HuH-7 (cell line): ENCODE measurements at regions not wholly inside any gene's neighbourhood (a gene's known extent, or its start where the extent isn't known, plus 50 kb on each side); places are given as distances from the start of the nearest gene placed in this dataset.
"Not testable (repeated sequence)": the region's sequence is repeated elsewhere in the genome, so short reads cannot be mapped to it uniquely, and the experiment has no call there.

Experiments
- DNase-seq: peaks from one replicate; pipeline ENCODE4 v3.0.0; 2011; ENCODE audit warnings: low spot score

- DNase-seq = no peak
Measured at GRCh38 chr2:106292627-106293026, 98.5 kb upstream of the UXS1 start.

- DNase-seq = no peak
Measured at GRCh38 chr2:106288873-106289272, 94.8 kb upstream of the UXS1 start.

GRCh38 chr2:106285237-106285829 is 91.2 kb upstream of the UXS1 start:
- no peak for DNase-seq

- no peak for DNase-seq
Measured at GRCh38 chr2:106284691-106285202, 90.6 kb upstream of the UXS1 start.

GRCh38 chr2:106284255-106284654 is 90.2 kb upstream of the UXS1 start:
- DNase-seq = no peak

GRCh38 chr2:106283228-106284152 is 89.4 kb upstream of the UXS1 start:
- DNase-seq = not testable (repeated sequence)

GRCh38 chr2:106282462-106283170 is 88.5 kb upstream of the UXS1 start:
- DNase-seq = no peak

GRCh38 chr2:106281907-106282430 is 87.9 kb upstream of the UXS1 start:
- DNase-seq = not testable (repeated sequence)

- DNase-seq = no peak
Measured at GRCh38 chr2:106280722-106281446, 86.8 kb upstream of the UXS1 start.

- no peak for DNase-seq
Measured at GRCh38 chr2:106280224-106280623, 86.1 kb upstream of the UXS1 start.

GRCh38 chr2:106278112-106278876 is 84.2 kb upstream of the UXS1 start:
- DNase-seq = no peak

- DNase-seq = no peak
Measured at GRCh38 chr2:106277426-106277825, 83.3 kb upstream of the UXS1 start.

- no peak for DNase-seq
Measured at GRCh38 chr2:106275971-106276370, 81.9 kb upstream of the UXS1 start.

- DNase-seq = no peak
Measured at GRCh38 chr2:106274668-106275067, 80.6 kb upstream of the UXS1 start.

GRCh38 chr2:106272216-106272807 is 78.2 kb upstream of the UXS1 start:
- DNase-seq = no peak

- DNase-seq = no peak
Measured at GRCh38 chr2:106270471-106270891, 76.4 kb upstream of the UXS1 start.

GRCh38 chr2:106269591-106270291 is 75.6 kb upstream of the UXS1 start:
- peak; percentile 33 for DNase-seq

- DNase-seq = no peak
Measured at GRCh38 chr2:106267997-106268396, 73.9 kb upstream of the UXS1 start.

GRCh38 chr2:106261871-106262321 is 67.8 kb upstream of the UXS1 start:
- no peak for DNase-seq

- not testable (repeated sequence) for DNase-seq
Measured at GRCh38 chr2:106258859-106259258, 64.8 kb upstream of the UXS1 start.
